OCI-LY1 (cell line): ENCODE measurements at regions not wholly inside any gene's neighbourhood (a gene's known extent, or its start where the extent isn't known, plus 50 kb on each side); places are given as distances from the start of the nearest gene placed in this dataset.
A peak's percentile ranks its signal among the peaks of the same experiment; 100 is the strongest.

ENCODE experiments used
- H2AFZ ChIP-seq: fragments of 200-600 bp; sonication (generic), shearing (Covaris generic); 2 replicates; pipeline ENCODE4 v1.6.0; 2014; ENCODE audit warnings: antibody characterized with exemption, mild to moderate bottlenecking, low read length
- H3F3A ChIP-seq: fragments of 200-600 bp; sonication (generic), shearing (Covaris generic); 2 replicates; pipeline ENCODE4 v1.6.0; 2014; ENCODE audit warnings: mild to moderate bottlenecking, antibody characterized with exemption, low read length, moderate library complexity; ENCODE audit not compliant: insufficient read depth
- H3K27ac ChIP-seq: fragments of 200-600 bp; sonication (generic); 2 replicates; pipeline ENCODE4 v1.5.1; 2014; ENCODE audit warnings: low read length, mixed run types, mild to moderate bottlenecking, low read depth; ENCODE audit not compliant: poor library complexity, severe bottlenecking
- H3K27me3 ChIP-seq: fragments of 200-600 bp; sonication (generic); 2 replicates; pipeline ENCODE4 v1.6.0; 2014; ENCODE audit warnings: antibody characterized with exemption, mild to moderate bottlenecking, low read length, moderate library complexity; ENCODE audit not compliant: insufficient read depth
- H3K36me3 ChIP-seq: fragments of 200-600 bp; sonication (generic); 2 replicates; pipeline ENCODE4 v1.6.1; 2014; ENCODE audit warnings: mild to moderate bottlenecking, antibody characterized with exemption, low read length, moderate library complexity, mixed read lengths; ENCODE audit not compliant: insufficient read depth
- H3K4me1 ChIP-seq: fragments of 200-600 bp; sonication (generic); 2 replicates; pipeline ENCODE4 v1.5.1; 2014; ENCODE audit warnings: mild to moderate bottlenecking, low read length, moderate library complexity; ENCODE audit not compliant: insufficient read depth, severe bottlenecking
- H3K4me2 ChIP-seq: fragments of 200-600 bp; sonication (generic), shearing (Covaris generic); 2 replicates; pipeline ENCODE4 v1.6.1; 2014; ENCODE audit warnings: low read length
- H3K4me3 ChIP-seq: fragments of 200-600 bp; sonication (generic); 2 replicates; pipeline ENCODE4 v1.5.1; 2014; ENCODE audit warnings: low read length, low read depth, mild to moderate bottlenecking, mixed read lengths; ENCODE audit not compliant: poor library complexity, severe bottlenecking
- H3K79me2 ChIP-seq: fragments of 200-600 bp; shearing (Covaris generic); 2 replicates; pipeline ENCODE4 v1.6.1; 2016; ENCODE audit warnings: mixed run types, low read length, mixed read lengths; ENCODE audit not compliant: insufficient read depth
- H3K9ac ChIP-seq: fragments of 200-600 bp; sonication (generic), shearing (Covaris generic); 2 replicates; pipeline ENCODE4 v1.6.1; 2014; ENCODE audit warnings: mild to moderate bottlenecking, low read length, mixed read lengths
- H3K9me2 ChIP-seq: fragments of 200-600 bp; sonication (generic), shearing (Covaris generic); 2 replicates; pipeline ENCODE4 v1.6.1; 2014; ENCODE audit warnings: low read depth, mild to moderate bottlenecking, low read length, mixed read lengths
- H3K9me3 ChIP-seq: fragments of 200-600 bp; shearing (Covaris generic); 2 replicates; pipeline ENCODE4 v1.6.1; 2014; ENCODE audit warnings: low read length, mixed read lengths
- H4K20me1 ChIP-seq: fragments of 200-600 bp; sonication (generic), shearing (Covaris generic); 2 replicates; pipeline ENCODE4 v1.6.0; 2016; ENCODE audit warnings: mild to moderate bottlenecking, low read length; ENCODE audit not compliant: insufficient read depth
- EZH2 ChIP-seq: fragments of 200-600 bp; sonication (generic), shearing (Covaris generic); IDR thresholded peaks from 2 replicates; pipeline ENCODE4 v1.8.0; 2017; ENCODE audit warnings: borderline replicate concordance, mixed run types, mild to moderate bottlenecking, antibody characterized with exemption, low read length, moderate library complexity, mixed read lengths
- TF ChIP-seq, protein P1 (sequence below): fragments of 200-600 bp; sonication (generic), shearing (Covaris generic); IDR thresholded peaks from 2 replicates; pipeline ENCODE4 v1.5.1; 2017; ENCODE audit warnings: mild to moderate bottlenecking, antibody characterized with exemption, low read length, moderate library complexity, mixed read lengths

DNA sequence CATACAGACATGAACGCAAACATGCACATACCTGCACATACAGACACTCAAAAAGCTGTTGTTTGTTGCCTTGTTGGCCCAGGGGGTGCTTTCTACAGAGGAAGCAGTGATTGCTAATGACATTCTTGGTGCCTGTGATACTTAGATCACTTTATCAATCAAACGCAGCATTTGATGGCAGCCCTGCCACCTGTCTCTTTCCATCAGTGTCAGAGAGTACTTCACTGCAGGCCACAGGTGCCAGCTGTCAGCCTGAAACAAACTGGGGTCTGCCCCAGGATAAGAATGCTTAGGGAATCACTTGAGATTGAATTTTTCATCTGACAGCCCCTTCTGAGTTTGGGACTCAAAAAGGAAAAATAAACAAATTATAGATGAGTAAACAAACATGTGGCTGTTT lies 388.9 kb upstream of the SGCD start:
- Histone ChIP-seq H3K4me1 (no peaks in the 10 kb centered on the region), H3K27ac (no peak overlapping the region), H3K4me2 (no peak overlapping the region), H3K36me3 (no peaks in the 10 kb centered on the region), H3K9me2 (no peaks in the 10 kb centered on the region), H3F3A (no peaks in the 10 kb centered on the region), H3K27me3 (no peaks in the 10 kb centered on the region), H3K9me3 (no peaks in the 10 kb centered on the region), H4K20me1 (no peaks in the 10 kb centered on the region), H3K9ac (no peak overlapping the region), H3K79me2 (no peaks in the 10 kb centered on the region), H3K4me3 (no peak overlapping the region), H2AFZ (no peak overlapping the region)
- TF ChIP-seq, protein P1, sequence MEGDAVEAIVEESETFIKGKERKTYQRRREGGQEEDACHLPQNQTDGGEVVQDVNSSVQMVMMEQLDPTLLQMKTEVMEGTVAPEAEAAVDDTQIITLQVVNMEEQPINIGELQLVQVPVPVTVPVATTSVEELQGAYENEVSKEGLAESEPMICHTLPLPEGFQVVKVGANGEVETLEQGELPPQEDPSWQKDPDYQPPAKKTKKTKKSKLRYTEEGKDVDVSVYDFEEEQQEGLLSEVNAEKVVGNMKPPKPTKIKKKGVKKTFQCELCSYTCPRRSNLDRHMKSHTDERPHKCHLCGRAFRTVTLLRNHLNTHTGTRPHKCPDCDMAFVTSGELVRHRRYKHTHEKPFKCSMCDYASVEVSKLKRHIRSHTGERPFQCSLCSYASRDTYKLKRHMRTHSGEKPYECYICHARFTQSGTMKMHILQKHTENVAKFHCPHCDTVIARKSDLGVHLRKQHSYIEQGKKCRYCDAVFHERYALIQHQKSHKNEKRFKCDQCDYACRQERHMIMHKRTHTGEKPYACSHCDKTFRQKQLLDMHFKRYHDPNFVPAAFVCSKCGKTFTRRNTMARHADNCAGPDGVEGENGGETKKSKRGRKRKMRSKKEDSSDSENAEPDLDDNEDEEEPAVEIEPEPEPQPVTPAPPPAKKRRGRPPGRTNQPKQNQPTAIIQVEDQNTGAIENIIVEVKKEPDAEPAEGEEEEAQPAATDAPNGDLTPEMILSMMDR: no peak

DNA sequence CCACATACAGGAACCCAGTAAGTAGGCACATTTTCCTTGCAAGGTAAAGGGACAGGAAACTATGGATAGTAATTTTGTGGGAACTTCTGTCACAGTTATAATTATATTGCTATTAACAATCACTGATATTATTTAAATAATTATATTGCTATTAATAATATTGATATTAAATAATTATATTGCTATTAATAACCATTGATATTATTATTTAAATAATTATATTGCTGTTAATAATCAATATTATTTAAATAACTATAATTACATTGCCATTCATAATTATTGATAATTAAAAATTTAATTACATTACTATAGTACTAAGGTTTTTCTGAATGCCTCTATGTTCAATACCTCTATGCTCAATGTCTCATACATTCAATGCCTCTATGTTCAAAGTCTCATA lies 385.6 kb upstream of the SGCD start:
- Histone ChIP-seq H3K36me3 (no peaks in the 10 kb centered on the region), H3K4me1 (no peaks in the 10 kb centered on the region), H3K9me3 (no peaks in the 10 kb centered on the region), H3K9ac (no peak overlapping the region), H3K27ac (no peak overlapping the region), H3K4me2 (no peak overlapping the region), H3F3A (no peaks in the 10 kb centered on the region), H3K79me2 (no peaks in the 10 kb centered on the region), H4K20me1 (no peaks in the 10 kb centered on the region), H3K9me2 (no peaks in the 10 kb centered on the region), H2AFZ (no peak overlapping the region), H3K27me3 (no peaks in the 10 kb centered on the region), H3K4me3 (no peak overlapping the region)
- no peak for TF ChIP-seq EZH2
- TF ChIP-seq, protein P1: no peak

DNA sequence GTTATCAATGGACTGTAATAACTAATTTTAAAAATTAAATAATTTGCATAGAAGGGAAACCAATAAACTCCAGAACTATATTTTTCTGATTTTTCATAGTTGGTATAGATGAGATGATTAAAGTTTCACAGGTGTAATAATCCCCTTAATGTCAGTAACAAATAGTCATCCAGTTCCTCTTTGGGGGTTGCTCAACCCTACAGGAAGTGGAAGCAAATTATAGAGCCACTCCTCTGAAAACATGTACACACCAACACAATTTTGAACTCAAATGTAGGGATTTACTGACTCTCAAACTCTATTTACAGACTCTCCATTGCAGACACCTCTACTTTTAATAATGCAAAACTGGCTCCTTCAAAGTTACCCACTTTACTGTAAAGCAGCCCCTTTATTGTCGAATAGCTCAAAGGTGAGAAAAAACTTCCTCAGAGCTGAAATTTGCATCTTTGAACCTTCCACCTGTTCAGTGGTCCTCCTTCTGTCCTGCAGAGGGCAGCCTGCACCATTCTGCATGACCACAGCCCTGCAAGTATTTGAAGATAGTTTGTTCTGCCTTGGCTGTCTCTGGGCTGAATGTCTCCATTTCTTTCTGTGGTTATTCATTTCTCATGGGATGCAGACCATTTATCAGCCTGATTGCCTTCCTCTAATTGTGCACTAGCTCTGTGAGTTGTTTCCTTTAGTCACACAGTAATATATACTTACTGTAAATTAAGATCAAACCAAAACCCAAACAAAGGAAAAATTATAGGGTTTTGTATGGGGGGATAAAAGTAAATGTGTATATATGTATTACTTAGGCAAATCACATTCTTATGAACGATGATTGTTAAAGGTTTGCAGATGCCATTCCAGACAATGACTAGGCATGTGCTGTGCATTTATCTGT lies 383.2 kb upstream of the SGCD start:
- H2AFZ ChIP-seq: no peak overlapping the region
- H3K9me3 ChIP-seq: no peaks in the 10 kb centered on the region

More for the DNA sequence above, 383.2 kb upstream of the SGCD start:
- H3K4me3 ChIP-seq: no peak overlapping the region
- H3K9me2 ChIP-seq: no peaks in the 10 kb centered on the region
- H3K4me2 ChIP-seq: no peak overlapping the region
- no peaks in the 10 kb centered on the region for H3K4me1 ChIP-seq
- no peaks in the 10 kb centered on the region for H3K36me3 ChIP-seq
- no peak for TF ChIP-seq EZH2
- TF ChIP-seq, protein P1: peak; percentile 64
- no peaks in the 10 kb centered on the region for H4K20me1 ChIP-seq
- H3F3A ChIP-seq: no peaks in the 10 kb centered on the region
- no peak overlapping the region for H3K9ac ChIP-seq
- H3K27me3 ChIP-seq: no peaks in the 10 kb centered on the region
- H3K79me2 ChIP-seq: no peaks in the 10 kb centered on the region
- H3K27ac ChIP-seq: no peak overlapping the region
